Activated T-cell treated with anti-CD3 and anti-CD28 coated beads, Interleukin-2, amount 50 U/mL, for 72 hours (primary cell): ENCODE measurements at regions not wholly inside any gene's neighbourhood (a gene's known extent, or its start where the extent isn't known, plus 50 kb on each side); places are given as distances from the start of the nearest gene placed in this dataset.

Source experiments
- ATAC-seq, 2 donors: fragments of 150-1000 bp; cut with Tn5 transposase; replicated peaks in 1 of 2; 2 replicates each; pipeline ENCODE4 v1.10.0; 2021; ENCODE audit warnings: moderate library complexity in 2 of 2, mild to moderate bottlenecking in 1 of 2
- DNase-seq, 2 donors: peaks; one replicate each; pipeline ENCODE4 v3.0.0; 2021 to 2022; ENCODE audit warnings: mixed read lengths in 1 of 2
- H3K27ac Mint-ChIP-seq: one replicate; pipeline ENCODE4 v1.8.0; 2022; ENCODE audit warnings: mild to moderate bottlenecking, moderate library complexity, mixed read lengths
- H3K27me3 Mint-ChIP-seq: one replicate; pipeline ENCODE4 v1.8.0; 2022; ENCODE audit warnings: low read depth, mixed read lengths
- H3K36me3 Mint-ChIP-seq, 2 donors: one replicate each; pipeline ENCODE4 v1.8.0; 2022; ENCODE audit warnings: mixed read lengths in 2 of 2, mild to moderate bottlenecking in 1 of 2; ENCODE audit not compliant: insufficient read depth in 2 of 2
- H3K4me1 Mint-ChIP-seq: one replicate; pipeline ENCODE4 v1.8.0; 2022; ENCODE audit warnings: low read depth, mixed read lengths
- H3K4me3 Mint-ChIP-seq, 2 donors: one replicate each; pipeline ENCODE4 v1.8.0; 2022; ENCODE audit warnings: mild to moderate bottlenecking in 2 of 2, mixed read lengths in 2 of 2, moderate library complexity in 2 of 2
- H3K9me3 Mint-ChIP-seq, 2 donors: one replicate each; pipeline ENCODE4 v1.8.0; 2022; ENCODE audit warnings: mixed read lengths in 2 of 2

- no peaks in the 10 kb centered on the region for H3K9me3 Mint-ChIP-seq
- H3K27ac Mint-ChIP-seq = no peak overlapping the region
- no peaks in the 10 kb centered on the region for H3K36me3 Mint-ChIP-seq
- H3K27me3 Mint-ChIP-seq = peaks cover 30% of the 10 kb centered on the region
- ATAC-seq (no peak), DNase-seq (no peak)
- no peaks in the 10 kb centered on the region for H3K4me1 Mint-ChIP-seq
- no peak overlapping the region for H3K4me3 Mint-ChIP-seq
These were observed 54.3 kb downstream of the FAM241B start for GRCh38 chr10:69684020-69684980.

GRCh38 chr10:69684981-69685353 lies 54.9 kb downstream of the FAM241B start:
- Mint-ChIP-seq H3K9me3 (no peaks in the 10 kb centered on the region), H3K4me3 (no peak overlapping the region), H3K4me1 (no peaks in the 10 kb centered on the region), H3K27me3 (peaks cover 24% of the 10 kb centered on the region), H3K36me3 (no peaks in the 10 kb centered on the region), H3K27ac (no peak overlapping the region)
- ATAC-seq (no peak), DNase-seq (no peak)

- Mint-ChIP-seq H3K27ac (no peak overlapping the region), H3K36me3 (no peaks in the 10 kb centered on the region)
- ATAC-seq = no peak
These were observed 55.4 kb downstream of the FAM241B start for GRCh38 chr10:69685426-69685801.

GRCh38 chr10:69685802-69686585 lies 55.9 kb downstream of the FAM241B start:
- H3K4me3 Mint-ChIP-seq = no peak overlapping the region
- H3K4me1 Mint-ChIP-seq = no peaks in the 10 kb centered on the region
- no peaks in the 10 kb centered on the region for H3K36me3 Mint-ChIP-seq
- ATAC-seq (no peak), DNase-seq (no peak)
- no peaks in the 10 kb centered on the region for H3K9me3 Mint-ChIP-seq
- peaks cover 16% of the 10 kb centered on the region for H3K27me3 Mint-ChIP-seq
- no peak overlapping the region for H3K27ac Mint-ChIP-seq

More at GRCh38 chr10:69685426-69685801, 55.4 kb downstream of the FAM241B start:
- H3K27me3 Mint-ChIP-seq = peaks cover 19% of the 10 kb centered on the region
- H3K9me3 Mint-ChIP-seq = no peaks in the 10 kb centered on the region
- H3K4me3 Mint-ChIP-seq = no peak overlapping the region
- DNase-seq = no peak
- H3K4me1 Mint-ChIP-seq = no peaks in the 10 kb centered on the region

DNA sequence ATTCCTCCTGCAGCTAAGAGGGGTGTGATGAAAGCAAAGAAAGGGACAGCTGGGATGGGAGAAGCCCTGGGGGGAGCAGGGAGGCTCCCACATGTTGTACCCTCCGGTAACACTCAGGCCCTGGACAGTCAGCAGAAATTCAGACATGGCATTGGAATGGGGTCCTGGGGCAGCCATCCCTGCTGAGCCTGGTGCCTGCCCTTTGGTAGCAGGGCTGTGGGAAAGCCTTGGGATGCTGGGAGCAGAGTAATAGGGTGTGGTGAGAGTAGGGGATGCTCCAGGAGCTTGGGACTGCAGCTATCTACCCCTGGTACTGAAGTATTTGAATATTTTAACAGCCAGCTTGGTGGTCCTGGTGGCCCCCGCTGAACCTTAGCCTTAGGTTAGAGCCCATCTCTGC lies 56.8 kb downstream of the FAM241B start:
- Mint-ChIP-seq H3K9me3 (no peaks in the 10 kb centered on the region), H3K4me3 (no peak overlapping the region), H3K36me3 (no peaks in the 10 kb centered on the region), H3K27me3 (peaks cover 14% of the 10 kb centered on the region), H3K27ac (no peak overlapping the region), H3K4me1 (no peaks in the 10 kb centered on the region)
- DNase-seq (no peak), ATAC-seq (no peak)

DNA sequence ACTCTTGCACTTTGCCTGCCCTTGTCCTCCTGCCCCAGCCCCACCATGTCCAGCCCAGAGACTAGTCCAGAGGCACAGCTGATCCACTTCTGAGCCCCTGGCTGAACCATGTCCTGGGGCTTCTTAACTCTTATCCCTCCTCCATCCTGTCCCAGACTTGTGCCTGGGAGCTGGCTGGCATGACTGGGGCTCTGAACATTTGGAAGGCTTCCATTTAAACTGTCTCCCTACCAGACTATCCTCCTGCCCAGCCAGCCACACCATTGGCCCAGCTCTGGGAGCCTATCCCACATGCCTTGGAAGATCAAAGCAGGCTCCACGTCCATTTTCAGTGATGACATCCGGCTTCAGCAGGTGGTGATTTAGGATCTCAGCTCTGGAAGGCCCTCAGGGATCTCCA lies 57.4 kb downstream of the FAM241B start:
- ATAC-seq = no peak
- Mint-ChIP-seq H3K9me3 (no peaks in the 10 kb centered on the region), H3K4me3 (no peak overlapping the region), H3K36me3 (no peaks in the 10 kb centered on the region), H3K27ac (no peak overlapping the region), H3K4me1 (no peaks in the 10 kb centered on the region), H3K27me3 (peaks cover 11% of the 10 kb centered on the region)
- no peak for DNase-seq

DNA sequence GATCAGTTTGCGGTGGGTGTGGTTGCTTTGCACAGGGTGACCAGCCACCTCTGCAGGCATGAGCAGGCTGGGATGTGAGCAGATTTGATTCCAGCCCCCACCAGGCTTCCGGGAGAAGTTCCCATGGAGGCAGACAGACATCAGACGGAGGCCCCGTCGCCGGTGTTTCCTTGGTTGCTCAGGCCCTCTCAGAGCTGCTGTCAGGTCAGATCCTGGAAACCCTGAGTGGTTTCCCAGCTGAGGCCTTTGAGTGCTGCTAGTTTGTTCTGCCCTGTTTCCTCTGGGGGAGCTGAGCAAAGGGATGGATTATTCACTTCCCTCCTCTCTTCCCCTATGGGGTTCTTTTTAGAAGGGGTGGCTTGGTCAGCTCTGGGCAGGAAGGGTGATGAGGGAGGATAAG lies 62.2 kb downstream of the FAM241B start:
- Mint-ChIP-seq H3K9me3 (no peaks in the 10 kb centered on the region), H3K27me3 (no peaks in the 10 kb centered on the region), H3K27ac (no peak overlapping the region), H3K4me1 (no peaks in the 10 kb centered on the region), H3K4me3 (no peak overlapping the region), H3K36me3 (no peaks in the 10 kb centered on the region)
- ATAC-seq (no peak), DNase-seq (no peak)

DNA sequence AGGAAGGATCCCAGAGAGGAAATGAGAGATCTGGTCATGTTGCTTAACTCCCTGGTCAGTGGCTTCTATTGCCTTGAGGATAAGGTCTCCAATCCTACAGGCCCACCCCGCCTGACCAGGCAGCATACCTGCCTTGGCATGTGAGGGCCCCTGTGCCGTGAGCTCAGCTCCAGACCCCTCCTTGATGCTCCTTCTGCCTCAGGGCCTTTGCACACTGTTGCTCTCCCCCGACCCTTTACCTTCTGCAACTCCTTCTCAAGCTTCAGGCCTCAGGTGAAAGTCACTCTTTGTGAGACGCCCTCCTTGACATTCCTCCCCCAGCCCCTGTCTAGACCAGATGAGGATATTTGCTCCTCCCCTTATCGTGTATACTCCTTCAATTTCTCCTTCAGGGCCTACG lies 62.8 kb downstream of the FAM241B start:
- Mint-ChIP-seq H3K4me3 (no peak overlapping the region), H3K36me3 (no peaks in the 10 kb centered on the region), H3K27ac (no peak overlapping the region), H3K9me3 (no peaks in the 10 kb centered on the region), H3K4me1 (no peaks in the 10 kb centered on the region), H3K27me3 (no peaks in the 10 kb centered on the region)
- DNase-seq (no peak), ATAC-seq (no peak)

GRCh38 chr10:69693886-69694285 lies 63.8 kb downstream of the FAM241B start:
- ATAC-seq (no peak), DNase-seq (no peak)
- Mint-ChIP-seq H3K36me3 (no peaks in the 10 kb centered on the region), H3K27ac (no peak overlapping the region), H3K9me3 (no peaks in the 10 kb centered on the region), H3K4me3 (no peak overlapping the region), H3K27me3 (peaks cover 4% of the 10 kb centered on the region), H3K4me1 (no peaks in the 10 kb centered on the region)

GRCh38 chr10:69696073-69696731 lies 66.2 kb downstream of the FAM241B start:
- Mint-ChIP-seq H3K27ac (no peak overlapping the region), H3K27me3 (peaks cover 22% of the 10 kb centered on the region), H3K4me3 (no peak overlapping the region), H3K9me3 (no peaks in the 10 kb centered on the region), H3K36me3 (no peaks in the 10 kb centered on the region), H3K4me1 (no peaks in the 10 kb centered on the region)
- no peak for ATAC-seq
- peak in 1 of 2 donors; percentile 5 for DNase-seq

- H3K27ac Mint-ChIP-seq = no peak overlapping the region
- no peak for ATAC-seq
- H3K4me3 Mint-ChIP-seq = no peak overlapping the region
- no peaks in the 10 kb centered on the region for H3K4me1 Mint-ChIP-seq
- no peak for DNase-seq
- H3K27me3 Mint-ChIP-seq = peaks cover 26% of the 10 kb centered on the region
- H3K36me3 Mint-ChIP-seq = no peaks in the 10 kb centered on the region
- H3K9me3 Mint-ChIP-seq = no peaks in the 10 kb centered on the region
These were observed 67.0 kb downstream of the FAM241B start for GRCh38 chr10:69697006-69697405.

GRCh38 chr10:69703256-69703655 lies 73.2 kb downstream of the FAM241B start:
- H3K4me3 Mint-ChIP-seq = no peak overlapping the region
- ATAC-seq (no peak), DNase-seq (no peak)
- H3K27ac Mint-ChIP-seq = no peak overlapping the region
- peaks cover 62% of the 10 kb centered on the region for H3K27me3 Mint-ChIP-seq
- peaks cover 10 to 14% of the 10 kb centered on the region in 2 donors for H3K36me3 Mint-ChIP-seq
- peaks cover 8 to 9% of the 10 kb centered on the region in 2 donors for H3K9me3 Mint-ChIP-seq
- peaks cover 7% of the 10 kb centered on the region for H3K4me1 Mint-ChIP-seq
